Neural cell (in vitro differentiated cells): ENCODE measurements at regions not wholly inside any gene's neighbourhood (a gene's known extent, or its start where the extent isn't known, plus 50 kb on each side); places are given as distances from the start of the nearest gene placed in this dataset.

ENCODE experiments used
- H2AFZ ChIP-seq: fragments of 200-600, 300-800 bp; sonication (generic), shearing (Covaris generic); 2 replicates; pipeline ENCODE4 v1.6.0; 2014; ENCODE audit warnings: low read depth, mild to moderate bottlenecking, antibody characterized with exemption, low read length, moderate library complexity
- H3F3A ChIP-seq: fragments of 200-600 bp; shearing (Covaris generic); 2 replicates; pipeline ENCODE4 v1.6.1; 2016; ENCODE audit warnings: mild to moderate bottlenecking, moderate library complexity, mixed read lengths, antibody characterized with exemption, low read length; ENCODE audit not compliant: insufficient read depth, poor library complexity, severe bottlenecking
- H3K27ac ChIP-seq: fragments of 200-600, 300-800 bp; sonication (generic), shearing (Covaris generic); 2 replicates; pipeline ENCODE4 v1.5.1; 2014; ENCODE audit warnings: mild to moderate bottlenecking, low read length, moderate library complexity
- H3K27me3 ChIP-seq: fragments of 300-800, 200-600 bp; sonication (generic), shearing (Covaris generic); 2 replicates; pipeline ENCODE4 v1.6.0; 2014; ENCODE audit warnings: mild to moderate bottlenecking, low read depth, low read length, moderate library complexity; ENCODE audit not compliant: insufficient read depth
- H3K36me3 ChIP-seq: fragments of 300-800, 200-600 bp; sonication (generic), shearing (Covaris generic); 2 replicates; pipeline ENCODE4 v1.5.1; 2014; ENCODE audit warnings: mild to moderate bottlenecking, antibody characterized with exemption, low read length, moderate library complexity; ENCODE audit not compliant: insufficient read depth
- H3K4me2 ChIP-seq: fragments of 300-800, 200-600 bp; sonication (generic), shearing (Covaris generic); 2 replicates; pipeline ENCODE4 v1.6.0; 2014; ENCODE audit warnings: mild to moderate bottlenecking, low read length
- H3K4me3 ChIP-seq: fragments of 300-800, 200-600 bp; sonication (generic), shearing (Covaris generic); 2 replicates; pipeline ENCODE4 v1.5.1; 2014; ENCODE audit warnings: mild to moderate bottlenecking, low read length, moderate library complexity
- H3K79me2 ChIP-seq: fragments of 200-600 bp; shearing (Covaris generic); replicated peaks from 2 replicates; pipeline ENCODE4 v1.6.0; 2014; ENCODE audit warnings: mild to moderate bottlenecking, low read length, moderate library complexity; ENCODE audit not compliant: insufficient read depth
- H3K9ac ChIP-seq: fragments of 300-800, 200-600 bp; sonication (generic), shearing (Covaris generic); 2 replicates; pipeline ENCODE4 v1.6.1; 2016; ENCODE audit warnings: mild to moderate bottlenecking, low read length, mixed read lengths
- H3K9me2 ChIP-seq: fragments of 200-600 bp; shearing (Covaris generic); 2 replicates; pipeline ENCODE4 v1.6.1; 2016; ENCODE audit warnings: mild to moderate bottlenecking, low read length, mixed read lengths; ENCODE audit not compliant: insufficient read depth
- H3K9me3 ChIP-seq: fragments of 200-600, 300-800 bp; sonication (generic), shearing (Covaris generic); 2 replicates; pipeline ENCODE4 v1.6.1; 2016; ENCODE audit warnings: mild to moderate bottlenecking, mixed run types, low read length, moderate library complexity, mixed read lengths
- H4K20me1 ChIP-seq: fragments of 200-600 bp; shearing (Covaris generic); 2 replicates; pipeline ENCODE4 v1.6.1; 2016; ENCODE audit warnings: mild to moderate bottlenecking, mixed run types; ENCODE audit not compliant: insufficient read depth
- CTCF ChIP-seq: fragments of 450-650 bp; IDR thresholded peaks from 2 replicates; pipeline ENCODE4 v1.5.1; 2014; ENCODE audit warnings: antibody characterized with exemption, mild to moderate bottlenecking, moderate library complexity; ENCODE audit not compliant: poor library complexity, severe bottlenecking
- EP300 ChIP-seq: fragments of 450-650 bp; conservative IDR thresholded peaks from 2 replicates; pipeline ENCODE4 v1.6.1; 2014; ENCODE audit warnings: antibody characterized with exemption, mild to moderate bottlenecking, moderate library complexity; ENCODE audit not compliant: poor library complexity, severe bottlenecking
- EZH2 ChIP-seq: fragments of 200-600, 300-800 bp; shearing (Covaris generic), sonication (generic); IDR thresholded peaks from 2 replicates; pipeline ENCODE4 v1.6.1; 2014; ENCODE audit warnings: antibody characterized with exemption, low read length, borderline replicate concordance, mild to moderate bottlenecking; ENCODE audit not compliant: insufficient read depth, poor library complexity, severe bottlenecking
- MXI1 ChIP-seq: fragments of 450-650 bp; conservative IDR thresholded peaks from 2 replicates; pipeline ENCODE4 v1.6.1; 2014; ENCODE audit warnings: antibody characterized with exemption, mild to moderate bottlenecking; ENCODE audit not compliant: poor library complexity, severe bottlenecking
- POLR2AphosphoS5 ChIP-seq: IDR thresholded peaks from 2 replicates; pipeline ENCODE4 v1.6.1; 2012
- RAD21 ChIP-seq: fragments of 450-650 bp; conservative IDR thresholded peaks from 2 replicates; pipeline ENCODE4 v1.6.1; 2014; ENCODE audit warnings: antibody characterized with exemption, mild to moderate bottlenecking, moderate library complexity
- REST ChIP-seq: IDR thresholded peaks from 2 replicates; pipeline ENCODE4 v1.6.1; 2012; ENCODE audit warnings: borderline replicate concordance
- SMC3 ChIP-seq: fragments of 450-650 bp; conservative IDR thresholded peaks from 2 replicates; pipeline ENCODE4 v1.6.1; 2014; ENCODE audit warnings: antibody characterized with exemption, mild to moderate bottlenecking, moderate library complexity; ENCODE audit not compliant: poor library complexity
- TAF1 ChIP-seq: IDR thresholded peaks from 2 replicates; pipeline ENCODE4 v1.6.1; 2012; ENCODE audit warnings: low read depth

GRCh38 chr15:92521624-92522008 lies 127.9 kb downstream of the ST8SIA2 start:
- H2AFZ ChIP-seq = no peak overlapping the region

GRCh38 chr15:92520914-92521623 lies 127.4 kb downstream of the ST8SIA2 start:
- no peaks in the 10 kb centered on the region for H4K20me1 ChIP-seq
- no peak overlapping the region for H3K9ac ChIP-seq
- no peak overlapping the region for H3K4me3 ChIP-seq
- no peaks in the 10 kb centered on the region for H3F3A ChIP-seq
- no peak overlapping the region for H3K4me2 ChIP-seq
- H3K27ac ChIP-seq = no peak overlapping the region
- H3K36me3 ChIP-seq = no peaks in the 10 kb centered on the region
- no peaks in the 10 kb centered on the region for H3K9me3 ChIP-seq
- no peaks in the 10 kb centered on the region for H3K27me3 ChIP-seq
- no peaks in the 10 kb centered on the region for H3K9me2 ChIP-seq
- H2AFZ ChIP-seq = no peak overlapping the region
- no peaks in the 10 kb centered on the region for H3K79me2 ChIP-seq
- no peak for TF ChIP-seq POLR2AphosphoS5
- TF ChIP-seq CTCF = no peak
- no peak for TF ChIP-seq SMC3
- no peak for TF ChIP-seq EP300
- TF ChIP-seq TAF1 = no peak
- no peak for TF ChIP-seq EZH2
- TF ChIP-seq MXI1 = no peak
- TF ChIP-seq RAD21 = no peak

More at GRCh38 chr15:92521624-92522008, 127.9 kb downstream of the ST8SIA2 start:
- Histone ChIP-seq H3K27me3 (no peaks in the 10 kb centered on the region), H3F3A (no peaks in the 10 kb centered on the region), H3K79me2 (no peaks in the 10 kb centered on the region), H3K9me2 (no peaks in the 10 kb centered on the region), H3K4me3 (no peak overlapping the region), H3K4me2 (no peak overlapping the region), H3K9me3 (no peaks in the 10 kb centered on the region), H3K9ac (no peak overlapping the region), H3K36me3 (no peaks in the 10 kb centered on the region), H3K27ac (no peak overlapping the region), H4K20me1 (no peaks in the 10 kb centered on the region)
- peak; percentile 50 for TF ChIP-seq RAD21
- peak; percentile 48 for TF ChIP-seq SMC3
- TF ChIP-seq CTCF = peak; percentile 52
- TF ChIP-seq TAF1 = no peak
- TF ChIP-seq REST = no peak
